GM12874 (cell line): ENCODE measurements at regions not wholly inside any gene's neighbourhood (a gene's known extent, or its start where the extent isn't known, plus 50 kb on each side); places are given as distances from the start of the nearest gene placed in this dataset.

Experiments used
- TF ChIP-seq, protein P1 (sequence below): IDR thresholded peaks from 2 replicates; pipeline ENCODE4 v1.5.1; 2011; ENCODE audit warnings: low read depth, mild to moderate bottlenecking, control low read depth, low read length, moderate library complexity; ENCODE audit not compliant: insufficient read depth

DNA sequence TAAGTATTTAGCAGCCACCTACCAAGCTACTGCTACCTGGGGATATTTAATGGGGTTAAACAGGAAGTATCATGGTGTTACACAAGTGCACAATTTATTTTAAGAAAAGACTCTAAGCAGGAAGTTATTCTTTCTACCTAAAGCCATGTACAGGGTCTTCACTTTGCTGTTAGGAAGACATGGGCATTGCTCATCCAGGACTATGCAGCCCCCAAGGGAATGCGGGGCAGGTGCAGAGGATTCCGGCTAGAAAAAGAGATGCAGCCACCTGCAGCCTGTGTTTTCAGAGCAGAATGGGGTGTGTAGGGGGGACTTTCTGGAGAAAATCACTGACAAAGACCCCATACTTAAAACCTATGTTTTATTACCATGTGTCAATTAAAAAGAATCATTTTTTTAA, 399.1 kb upstream of the NOX3 start:
- TF ChIP-seq, protein P1, sequence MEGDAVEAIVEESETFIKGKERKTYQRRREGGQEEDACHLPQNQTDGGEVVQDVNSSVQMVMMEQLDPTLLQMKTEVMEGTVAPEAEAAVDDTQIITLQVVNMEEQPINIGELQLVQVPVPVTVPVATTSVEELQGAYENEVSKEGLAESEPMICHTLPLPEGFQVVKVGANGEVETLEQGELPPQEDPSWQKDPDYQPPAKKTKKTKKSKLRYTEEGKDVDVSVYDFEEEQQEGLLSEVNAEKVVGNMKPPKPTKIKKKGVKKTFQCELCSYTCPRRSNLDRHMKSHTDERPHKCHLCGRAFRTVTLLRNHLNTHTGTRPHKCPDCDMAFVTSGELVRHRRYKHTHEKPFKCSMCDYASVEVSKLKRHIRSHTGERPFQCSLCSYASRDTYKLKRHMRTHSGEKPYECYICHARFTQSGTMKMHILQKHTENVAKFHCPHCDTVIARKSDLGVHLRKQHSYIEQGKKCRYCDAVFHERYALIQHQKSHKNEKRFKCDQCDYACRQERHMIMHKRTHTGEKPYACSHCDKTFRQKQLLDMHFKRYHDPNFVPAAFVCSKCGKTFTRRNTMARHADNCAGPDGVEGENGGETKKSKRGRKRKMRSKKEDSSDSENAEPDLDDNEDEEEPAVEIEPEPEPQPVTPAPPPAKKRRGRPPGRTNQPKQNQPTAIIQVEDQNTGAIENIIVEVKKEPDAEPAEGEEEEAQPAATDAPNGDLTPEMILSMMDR, result no peak

DNA sequence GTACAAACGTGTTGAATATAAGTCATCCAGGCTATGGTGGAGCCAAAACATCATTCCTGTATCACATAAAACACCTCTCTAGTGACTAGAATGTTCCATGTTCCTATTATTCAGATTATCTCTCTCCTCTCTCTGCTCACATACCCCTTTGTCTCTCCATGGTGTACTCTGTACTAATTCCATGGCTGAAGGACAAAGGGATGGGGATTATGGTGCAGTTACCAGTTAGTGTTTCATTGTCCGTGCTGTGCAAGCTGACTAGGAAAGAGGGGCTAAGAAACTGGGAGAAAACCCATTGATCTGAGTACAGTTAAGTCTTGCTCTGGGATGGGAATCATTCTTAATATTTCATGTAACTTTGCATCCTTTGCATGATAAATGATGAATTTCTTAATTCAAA, 397.4 kb upstream of the NOX3 start:
- TF ChIP-seq, protein P1, result no peak

DNA sequence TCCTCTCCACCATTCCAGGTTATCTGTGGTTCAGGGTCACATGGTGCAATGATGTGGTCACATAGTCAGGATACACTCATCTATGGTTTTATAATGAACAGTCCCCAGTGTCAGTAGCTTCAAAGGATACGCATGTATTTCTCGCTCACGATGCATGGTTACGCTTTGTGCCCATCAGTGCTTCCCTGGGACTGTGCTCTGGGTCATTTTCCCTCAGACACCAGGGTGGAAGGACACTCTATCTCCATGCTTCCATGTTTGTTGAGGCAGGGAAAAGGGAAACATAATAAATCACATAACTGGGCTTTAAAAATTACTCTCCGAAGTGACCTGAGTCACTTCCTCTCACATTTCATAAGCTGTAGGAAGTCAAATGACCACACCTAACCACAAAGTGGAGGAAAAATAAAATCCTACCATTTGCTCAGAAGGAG, 394.8 kb upstream of the NOX3 start:
- TF ChIP-seq, protein P1, result no peak

DNA sequence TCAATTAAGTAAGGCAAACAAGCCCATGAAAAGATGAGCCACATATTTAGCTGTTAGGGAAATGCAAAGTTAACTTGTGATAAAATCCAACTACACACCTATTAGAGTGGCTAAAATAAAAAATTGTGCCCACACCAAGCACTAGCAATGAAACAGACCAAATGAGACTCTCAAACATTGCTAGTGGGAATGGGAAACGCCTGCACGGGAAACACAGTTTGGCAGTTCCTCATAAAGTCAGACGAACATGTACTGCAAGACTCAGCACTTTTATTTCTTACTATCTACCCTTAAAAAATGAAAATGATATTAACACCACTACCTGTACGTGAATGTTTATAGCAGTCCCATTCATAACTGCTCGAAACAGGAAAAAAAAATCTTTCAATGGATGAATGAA, 392.1 kb upstream of the NOX3 start:
- TF ChIP-seq, protein P1, result no peak

DNA sequence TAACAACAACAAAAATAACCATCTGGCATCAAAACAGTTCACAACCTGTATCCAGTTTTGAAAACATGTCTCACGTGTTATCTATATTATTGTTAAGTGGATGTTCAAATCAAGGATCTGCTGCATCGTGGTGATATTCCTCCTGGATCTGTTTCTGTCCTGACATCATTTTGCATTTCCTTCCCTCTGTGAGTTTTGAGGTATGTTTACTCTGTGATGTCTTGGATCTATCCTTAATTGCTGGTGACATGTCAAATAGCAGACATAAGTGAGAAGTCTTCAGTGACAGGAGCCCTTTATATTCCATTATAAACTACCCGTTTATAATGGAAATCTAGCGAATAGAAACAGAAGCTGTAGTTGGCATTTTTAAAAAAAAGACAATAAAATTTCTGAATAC, 381.8 kb upstream of the NOX3 start:
- TF ChIP-seq, protein P1, result no peak

DNA sequence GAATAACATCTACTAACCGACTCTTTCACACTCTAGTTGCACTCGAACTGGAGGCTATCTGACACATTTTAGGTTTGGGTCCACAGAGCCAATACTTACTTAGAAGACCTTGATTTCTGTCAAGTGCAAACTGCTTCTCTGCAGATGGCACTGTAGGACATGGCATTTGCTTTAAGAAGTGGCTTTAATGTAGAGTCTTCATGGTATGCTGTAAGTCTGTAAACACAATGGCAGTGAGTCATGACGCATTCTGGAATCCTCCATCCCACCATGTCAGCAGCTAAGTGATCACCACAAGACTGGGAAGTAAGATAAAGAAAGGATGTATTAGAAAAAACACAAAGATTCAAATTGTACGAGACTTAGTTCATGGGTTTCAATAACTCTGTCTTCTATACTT, 377.0 kb upstream of the NOX3 start:
- TF ChIP-seq, protein P1, result no peak

DNA sequence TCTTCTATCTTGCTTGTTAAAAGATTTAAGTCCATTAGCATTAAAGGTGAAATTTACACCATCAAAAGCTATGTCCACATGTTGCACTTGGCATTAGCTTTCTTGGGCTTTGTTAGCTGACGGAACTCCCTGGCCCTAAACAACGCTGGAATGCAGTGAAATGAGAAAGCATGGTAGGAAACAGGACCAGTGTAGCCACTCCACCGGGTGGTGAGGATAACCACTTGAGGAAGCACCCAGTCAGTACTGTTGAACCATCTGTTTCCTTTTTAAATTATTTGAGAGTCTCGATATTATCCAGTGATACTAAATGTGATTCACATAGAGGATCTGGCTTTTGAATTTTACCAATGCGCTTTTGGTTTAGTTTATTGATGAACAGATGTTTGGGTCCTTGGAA, 374.9 kb upstream of the NOX3 start:
- TF ChIP-seq, protein P1, result no peak

DNA sequence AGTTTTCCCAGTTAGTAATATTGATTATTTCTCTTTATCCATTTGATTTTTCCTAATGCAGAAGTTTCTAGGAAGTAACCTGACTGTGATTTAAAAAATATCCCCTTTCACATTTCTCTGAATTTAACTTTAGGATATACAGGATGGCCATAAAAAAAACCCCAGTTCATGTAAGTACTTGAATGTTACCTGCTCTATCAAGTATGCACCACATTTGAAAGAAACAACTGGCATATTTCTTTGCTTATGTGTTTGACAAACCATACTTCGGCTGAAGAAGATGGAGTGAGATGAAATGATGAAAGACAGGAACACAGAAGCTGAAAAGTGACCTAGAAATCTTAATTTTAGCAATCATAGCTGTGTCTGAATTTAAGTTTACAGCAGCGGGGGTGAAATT, 374.0 kb upstream of the NOX3 start:
- TF ChIP-seq, protein P1, result no peak
